H9 (cell line): ENCODE measurements at regions not wholly inside any gene's neighbourhood (a gene's known extent, or its start where the extent isn't known, plus 50 kb on each side); places are given as distances from the start of the nearest gene placed in this dataset.

ENCODE experiments used
- DNase-seq: peaks from one replicate; pipeline ENCODE4 v3.0.0-alpha.2; 2017
- H2AFZ ChIP-seq: one replicate; pipeline ENCODE4 v1.6.1; 2013; ENCODE audit warnings: mild to moderate bottlenecking, low read length, control low read depth, moderate library complexity
- H2AK5ac ChIP-seq: 2 replicates; pipeline ENCODE4 v1.6.1; 2013; ENCODE audit warnings: low read length, control low read depth, mixed read lengths; ENCODE audit not compliant: insufficient read length
- H2BK120ac ChIP-seq: one replicate; pipeline ENCODE4 v1.6.1; 2013; ENCODE audit warnings: low read depth, mild to moderate bottlenecking, low read length, control low read depth, inconsistent platforms; ENCODE audit not compliant: poor library complexity, severe bottlenecking
- H2BK12ac ChIP-seq: 2 replicates; pipeline ENCODE4 v1.6.1; 2013; ENCODE audit warnings: low read length, control low read depth, mixed read lengths, low read depth; ENCODE audit not compliant: insufficient read length
- H2BK15ac ChIP-seq: 2 replicates; pipeline ENCODE4 v1.6.1; 2013; ENCODE audit warnings: low read depth, low read length, control low read depth
- H2BK20ac ChIP-seq: one replicate; pipeline ENCODE4 v1.6.1; 2013; ENCODE audit warnings: low read depth, mild to moderate bottlenecking, low read length, control low read depth, inconsistent platforms; ENCODE audit not compliant: poor library complexity, severe bottlenecking
- H2BK5ac ChIP-seq: 2 replicates; pipeline ENCODE4 v1.6.1; 2013; ENCODE audit warnings: low read length, control low read depth, mixed read lengths; ENCODE audit not compliant: insufficient read length
- H3K14ac ChIP-seq: 2 replicates; pipeline ENCODE4 v1.6.1; 2013; ENCODE audit warnings: low read length, control low read depth; ENCODE audit not compliant: insufficient read depth
- H3K18ac ChIP-seq: 2 replicates; pipeline ENCODE4 v1.6.1; 2013; ENCODE audit warnings: low read depth, mild to moderate bottlenecking, mixed read lengths, low read length, control low read depth; ENCODE audit not compliant: insufficient read length
- H3K23ac ChIP-seq: 2 replicates; pipeline ENCODE4 v1.6.1; 2013; ENCODE audit warnings: low read length, control low read depth, mixed read lengths, low read depth; ENCODE audit not compliant: insufficient read length
- H3K23me2 ChIP-seq: 2 replicates; pipeline ENCODE4 v1.6.1; 2013; ENCODE audit warnings: low read depth, mild to moderate bottlenecking, mixed read lengths, low read length, control low read depth; ENCODE audit not compliant: insufficient read length, poor library complexity, severe bottlenecking
- H3K27ac ChIP-seq: 2 replicates; pipeline ENCODE4 v1.5.1; 2013; ENCODE audit warnings: low read length, control low read depth, mixed read lengths, low read depth; ENCODE audit not compliant: insufficient read length
- H3K27me3 ChIP-seq: 2 replicates; pipeline ENCODE4 v1.6.1; 2013; ENCODE audit warnings: low read length, control low read depth, inconsistent platforms; ENCODE audit not compliant: insufficient read depth
- H3K4ac ChIP-seq: 2 replicates; pipeline ENCODE4 v1.6.1; 2013; ENCODE audit warnings: low read depth, mild to moderate bottlenecking, control low read depth, inconsistent platforms, low read length, moderate library complexity
- H3K4me1 ChIP-seq: 2 replicates; pipeline ENCODE4 v1.6.1; 2013; ENCODE audit warnings: low read length, control low read depth, inconsistent platforms; ENCODE audit not compliant: insufficient read depth
- H3K4me2 ChIP-seq: 2 replicates; pipeline ENCODE4 v1.6.1; 2013; ENCODE audit warnings: low read length, control low read depth, mixed read lengths; ENCODE audit not compliant: insufficient read length, insufficient read depth
- H3K56ac ChIP-seq: 2 replicates; pipeline ENCODE4 v1.6.1; 2013; ENCODE audit warnings: low read depth, mild to moderate bottlenecking, mixed read lengths, low read length, control low read depth; ENCODE audit not compliant: insufficient read length
- H3K79me1 ChIP-seq: 2 replicates; pipeline ENCODE4 v1.6.1; 2013; ENCODE audit warnings: low read depth, mild to moderate bottlenecking, moderate library complexity, low read length, control low read depth, inconsistent platforms; ENCODE audit not compliant: insufficient read depth, poor library complexity, severe bottlenecking
- H3K79me2 ChIP-seq: 2 replicates; pipeline ENCODE4 v1.6.1; 2013; ENCODE audit warnings: low read length, control low read depth, inconsistent platforms; ENCODE audit not compliant: insufficient read depth
- H3K9ac ChIP-seq: 2 replicates; pipeline ENCODE4 v1.6.1; 2013; ENCODE audit warnings: low read length, control low read depth, mixed read lengths; ENCODE audit not compliant: insufficient read length; ENCODE audit errors: extremely low read depth
- H3K9me3 ChIP-seq: one replicate; pipeline ENCODE4 v1.6.1; 2013; ENCODE audit warnings: low read depth, low read length, inconsistent platforms; ENCODE audit not compliant: control insufficient read depth
- H3T11ph ChIP-seq: one replicate; pipeline ENCODE4 v1.6.1; 2013; ENCODE audit warnings: mild to moderate bottlenecking, low read length, control low read depth, inconsistent platforms
- H4K20me1 ChIP-seq: one replicate; pipeline ENCODE4 v1.6.1; 2013; ENCODE audit not compliant: control insufficient read depth, insufficient read length, insufficient read depth
- H4K5ac ChIP-seq: 2 replicates; pipeline ENCODE4 v1.6.1; 2013; ENCODE audit warnings: low read depth, mild to moderate bottlenecking, mixed read lengths, low read length, control low read depth; ENCODE audit not compliant: insufficient read length
- H4K8ac ChIP-seq: replicated peaks from 2 replicates; pipeline ENCODE4 v1.6.1; 2013; ENCODE audit warnings: low read length, control low read depth, mixed read lengths, low read depth; ENCODE audit not compliant: insufficient read length
- H4K91ac ChIP-seq: 2 replicates; pipeline ENCODE4 v1.6.1; 2013; ENCODE audit warnings: low read depth, mild to moderate bottlenecking, moderate library complexity, mixed read lengths, low read length, control low read depth; ENCODE audit not compliant: insufficient read length
- H3K27ac Mint-ChIP-seq, 3 experiments: 2 replicates in 2 of 3; 3 replicates in 1 of 3; pipeline ENCODE4 v1.8.0; 2020 to 2021; ENCODE audit warnings: mixed read lengths in 3 of 3, mild to moderate bottlenecking in 1 of 3, moderate library complexity in 1 of 3
- H3K27me3 Mint-ChIP-seq: 2 replicates; pipeline ENCODE4 v1.8.0; 2021; ENCODE audit warnings: low read depth, mild to moderate bottlenecking, moderate library complexity, mixed read lengths
- H3K36me3 Mint-ChIP-seq, 3 experiments: 2 replicates in 2 of 3; 3 replicates in 1 of 3; pipeline ENCODE4 v1.8.0; 2020 to 2021; ENCODE audit warnings: low read depth in 3 of 3, mixed read lengths in 3 of 3; ENCODE audit not compliant: insufficient read depth in 1 of 3
- H3K4me1 Mint-ChIP-seq, 2 experiments: 2 replicates each; pipeline ENCODE4 v1.8.0; 2020; ENCODE audit warnings: mixed read lengths in 2 of 2
- H3K4me3 Mint-ChIP-seq, 2 experiments: 2 replicates in 1 of 2; 3 replicates in 1 of 2; pipeline ENCODE4 v1.8.0; 2020 to 2021; ENCODE audit warnings: mild to moderate bottlenecking in 2 of 2, mixed read lengths in 2 of 2, moderate library complexity in 1 of 2
- H3K9me3 Mint-ChIP-seq, 2 experiments: 2 replicates in 1 of 2; 3 replicates in 1 of 2; pipeline ENCODE4 v1.8.0; 2020; ENCODE audit warnings: mild to moderate bottlenecking in 2 of 2, mixed read lengths in 2 of 2, moderate library complexity in 1 of 2
- WGBS: extraction: QIAGEN DNeasy Blood & Tissue Kit; methylation state at CpG from one replicate; pipeline ENCODE4 v1.1.7; 2013; ENCODE audit warnings: missing lambda C conversion rate, low lambda C conversion rate, mixed read lengths; ENCODE audit not compliant: insufficient read length; ENCODE audit errors: extremely low coverage; 5-methylcytosine and 5-hydroxymethylcytosine counted together
- TF ChIP-seq, protein P1 (sequence below): fragments of 200-600 bp; sonication (generic); conservative IDR thresholded peaks from 3 replicates; pipeline ENCODE4 v1.8.0; 2021; ENCODE audit warnings: antibody characterized with exemption, mild to moderate bottlenecking

DNA sequence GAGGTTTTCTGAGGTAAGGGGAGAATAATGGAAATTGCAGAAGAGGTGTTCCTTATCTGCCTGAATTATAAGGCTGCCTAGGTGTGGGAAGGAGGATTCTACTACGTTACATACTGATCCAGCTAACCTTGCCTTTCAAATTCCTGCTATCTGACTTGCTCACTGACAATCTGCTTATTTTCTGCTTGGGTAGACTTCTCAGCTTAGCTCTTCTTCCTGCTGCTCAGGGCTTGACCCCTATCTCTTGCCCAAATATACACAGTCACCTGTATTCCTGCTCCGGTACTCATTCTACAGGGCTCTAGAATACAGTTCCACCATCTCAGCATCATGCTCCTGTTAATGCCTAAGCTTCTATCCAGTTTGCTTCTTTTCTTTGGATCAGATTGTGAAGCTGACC lies 1607.6 kb downstream of the OLFM4 start:
- Histone ChIP-seq H3K14ac (no peak overlapping the region), H2BK20ac (no peak overlapping the region), H2AFZ (no peak overlapping the region), H3K23ac (no peak overlapping the region), H3K23me2 (no peaks in the 10 kb centered on the region), H3K4me1 (peaks cover 5% of the 10 kb centered on the region; the same call in 1 of the 2 replicates), H2BK15ac (no peak overlapping the region), H4K91ac (no peak overlapping the region), H4K5ac (no peak overlapping the region), H4K8ac (no peak overlapping the region), H3K18ac (no peak overlapping the region), H4K20me1 (no peaks in the 10 kb centered on the region), H3K4ac (no peak overlapping the region), H3T11ph (no peak overlapping the region), H3K56ac (no peak overlapping the region), H3K9me3 (no peaks in the 10 kb centered on the region), H3K79me1 (no peaks in the 10 kb centered on the region), H2BK120ac (no peak overlapping the region), H2BK5ac (no peak overlapping the region), H3K9ac (no peak overlapping the region), H3K79me2 (no peaks in the 10 kb centered on the region), H3K27me3 (no peaks in the 10 kb centered on the region), H3K27ac (no peak overlapping the region), H3K4me2 (no peak overlapping the region), H2AK5ac (no peak overlapping the region), H2BK12ac (no peak overlapping the region)
- no peak for DNase-seq
- Mint-ChIP-seq H3K36me3 (no peaks in the 10 kb centered on the region), H3K27me3 (no peaks in the 10 kb centered on the region), H3K9me3 (no peaks in the 10 kb centered on the region), H3K27ac (peak overlapping the region in 1 of 3 experiments; percentile 65; a peak in 2 of 7 replicates), H3K4me1 (peaks cover 31 to 38% of the 10 kb centered on the region in 2 experiments), H3K4me3 (no peak overlapping the region)
- TF ChIP-seq, protein P1, sequence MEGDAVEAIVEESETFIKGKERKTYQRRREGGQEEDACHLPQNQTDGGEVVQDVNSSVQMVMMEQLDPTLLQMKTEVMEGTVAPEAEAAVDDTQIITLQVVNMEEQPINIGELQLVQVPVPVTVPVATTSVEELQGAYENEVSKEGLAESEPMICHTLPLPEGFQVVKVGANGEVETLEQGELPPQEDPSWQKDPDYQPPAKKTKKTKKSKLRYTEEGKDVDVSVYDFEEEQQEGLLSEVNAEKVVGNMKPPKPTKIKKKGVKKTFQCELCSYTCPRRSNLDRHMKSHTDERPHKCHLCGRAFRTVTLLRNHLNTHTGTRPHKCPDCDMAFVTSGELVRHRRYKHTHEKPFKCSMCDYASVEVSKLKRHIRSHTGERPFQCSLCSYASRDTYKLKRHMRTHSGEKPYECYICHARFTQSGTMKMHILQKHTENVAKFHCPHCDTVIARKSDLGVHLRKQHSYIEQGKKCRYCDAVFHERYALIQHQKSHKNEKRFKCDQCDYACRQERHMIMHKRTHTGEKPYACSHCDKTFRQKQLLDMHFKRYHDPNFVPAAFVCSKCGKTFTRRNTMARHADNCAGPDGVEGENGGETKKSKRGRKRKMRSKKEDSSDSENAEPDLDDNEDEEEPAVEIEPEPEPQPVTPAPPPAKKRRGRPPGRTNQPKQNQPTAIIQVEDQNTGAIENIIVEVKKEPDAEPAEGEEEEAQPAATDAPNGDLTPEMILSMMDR: no peak
- no CpG with 5 or more reads among the region's 2 CpGs for whole genome bisulfite sequencing
